H1 (cell line): ENCODE measurements at regions not wholly inside any gene's neighbourhood (a gene's known extent, or its start where the extent isn't known, plus 50 kb on each side); places are given as distances from the start of the nearest gene placed in this dataset.

Experiments
- CTCF ChIA-PET: fragments of 300-600 bp; sonication (Branson Sonifier 250); formaldehyde crosslinking; loops from one replicate; lab custom pipeline; 2021; ENCODE audit not compliant: partially characterized antibody; lab: Charles Lee
- POLR2A ChIA-PET: fragments of 300-600 bp; sonication (Branson Sonifier 250); formaldehyde crosslinking; loops from one replicate; lab custom pipeline; 2021; ENCODE audit warnings: inconsistent platforms; ENCODE audit not compliant: partially characterized antibody; lab: Charles Lee
- DNase-seq, 2 experiments: peaks; one replicate each; pipeline versions ENCODE4 v3.0.0 to v3.0.0-alpha.2; 2010 to 2022; ENCODE audit warnings: low spot score in 2 of 2, low read depth in 1 of 2, mixed read lengths in 1 of 2
- FAIRE-seq: peaks from 2 replicates; lab custom pipeline; 2011; peaks lifted over from hg19 to GRCh38; lab: Jason Lieb, UNC
- H2AFZ ChIP-seq: 2 replicates; pipeline ENCODE4 v1.8.1; 2012; ENCODE audit warnings: low read length, inconsistent platforms
- H2AK5ac ChIP-seq: 2 replicates; pipeline ENCODE4 v1.6.1; 2013; ENCODE audit warnings: low read depth, low read length
- H2BK120ac ChIP-seq: replicated peaks from 2 replicates; pipeline ENCODE3; 2013; ENCODE audit warnings: low read depth, low read length, inconsistent platforms
- H2BK12ac ChIP-seq: 2 replicates; pipeline ENCODE4 v1.6.1; 2013; ENCODE audit warnings: low read depth, low read length
- H2BK15ac ChIP-seq: 2 replicates; pipeline ENCODE4 v1.6.1; 2013; ENCODE audit warnings: low read length
- H2BK20ac ChIP-seq: 2 replicates; pipeline ENCODE4 v1.6.1; 2013; ENCODE audit warnings: low read length
- H2BK5ac ChIP-seq: 2 replicates; pipeline ENCODE4 v1.6.1; 2013; ENCODE audit warnings: low read depth, low read length
- H3K14ac ChIP-seq: 2 replicates; pipeline ENCODE4 v1.6.1; 2013; ENCODE audit warnings: inconsistent platforms; ENCODE audit not compliant: insufficient read length
- H3K18ac ChIP-seq: 2 replicates; pipeline ENCODE4 v1.6.1; 2013; ENCODE audit warnings: low read length; ENCODE audit errors: extremely low read depth
- H3K23ac ChIP-seq: 2 replicates; pipeline ENCODE4 v1.6.1; 2013; ENCODE audit warnings: inconsistent platforms; ENCODE audit not compliant: insufficient read length
- H3K23me2 ChIP-seq: 2 replicates; pipeline ENCODE4 v1.6.1; 2013; ENCODE audit warnings: low read depth, low read length
- H3K27ac ChIP-seq: 2 replicates; pipeline ENCODE4 v1.6.1; 2011; ENCODE audit warnings: low read depth, low read length, inconsistent platforms
- H3K27me3 ChIP-seq, 4 experiments: replicated peaks in 1 of 4; 1 replicate in 1 of 4; 2 replicates in 3 of 4; pipeline versions ENCODE4 v1.6.1 to v1.8.1; 2011 to 2013; ENCODE audit warnings: low read length in 3 of 4, mild to moderate bottlenecking in 3 of 4, inconsistent platforms in 2 of 4, mixed read lengths in 2 of 4, moderate library complexity in 1 of 4; ENCODE audit not compliant: control insufficient read depth in 3 of 4, insufficient read depth in 3 of 4; ENCODE audit errors: extremely low read depth in 1 of 4
- H3K36me3 ChIP-seq, 4 experiments: 2 replicates each; pipeline versions ENCODE4 v1.6.1 to v1.8.1; 2011 to 2013; ENCODE audit warnings: mild to moderate bottlenecking in 4 of 4, low read length in 3 of 4, moderate library complexity in 2 of 4, control low read depth in 1 of 4, inconsistent platforms in 1 of 4; ENCODE audit not compliant: insufficient read depth in 4 of 4, control insufficient read depth in 2 of 4
- H3K4ac ChIP-seq: replicated peaks from 2 replicates; pipeline ENCODE3; 2013; ENCODE audit warnings: low read length, low read depth, mixed read lengths, inconsistent platforms; ENCODE audit not compliant: insufficient read length
- H3K4me1 ChIP-seq, 4 experiments: replicated peaks in 1 of 4; 1 replicate in 1 of 4; 2 replicates in 3 of 4; pipeline versions ENCODE4 v1.6.1 to v1.8.1; 2011 to 2013; ENCODE audit warnings: low read length in 3 of 4, inconsistent platforms in 2 of 4, mixed read lengths in 1 of 4; ENCODE audit not compliant: insufficient read depth in 4 of 4, control insufficient read depth in 3 of 4
- H3K4me2 ChIP-seq, 2 experiments: 2 replicates each; pipeline versions ENCODE4 v1.6.1 to v1.8.1; 2011 to 2013; ENCODE audit warnings: low read depth in 2 of 2, low read length in 2 of 2, control low read depth in 1 of 2, inconsistent platforms in 1 of 2, mild to moderate bottlenecking in 1 of 2; ENCODE audit not compliant: insufficient read depth in 1 of 2
- H3K4me3 ChIP-seq, 4 experiments: fragments of 200-600, 300-600 bp in 1 of 4; sonication (generic), shearing (Covaris generic), sonication (Bioruptor Twin) in 1 of 4; 2 replicates each; pipeline versions ENCODE4 v1.5.1 to v1.8.1; 2011 to 2016; ENCODE audit warnings: low read length in 4 of 4, low read depth in 3 of 4, control low read depth in 2 of 4, inconsistent platforms in 2 of 4, mild to moderate bottlenecking in 2 of 4, mixed read lengths in 1 of 4, moderate library complexity in 1 of 4; ENCODE audit not compliant: insufficient read depth in 2 of 4; ENCODE audit errors: extremely low read depth in 1 of 4
- H3K56ac ChIP-seq: replicated peaks from 2 replicates; pipeline ENCODE3; 2013; ENCODE audit warnings: low read depth, mild to moderate bottlenecking, mixed read lengths, low read length, inconsistent platforms; ENCODE audit not compliant: insufficient read length
- H3K79me1 ChIP-seq: 2 replicates; pipeline ENCODE4 v1.6.1; 2013; ENCODE audit warnings: low read depth, low read length, control low read depth
- H3K79me2 ChIP-seq, 2 experiments: 2 replicates each; pipeline versions ENCODE4 v1.6.1 to v1.8.1; 2012 to 2013; ENCODE audit warnings: low read length in 2 of 2, mild to moderate bottlenecking in 2 of 2, inconsistent platforms in 1 of 2; ENCODE audit not compliant: insufficient read depth in 2 of 2, control insufficient read depth in 1 of 2
- H3K9ac ChIP-seq, 4 experiments: replicated peaks in 1 of 4; 1 replicate in 1 of 4; 2 replicates in 3 of 4; pipeline versions ENCODE4 v1.6.1 to v1.8.1; 2011 to 2013; ENCODE audit warnings: low read depth in 3 of 4, low read length in 3 of 4, control low read depth in 2 of 4, mild to moderate bottlenecking in 2 of 4, moderate library complexity in 2 of 4, inconsistent platforms in 1 of 4; ENCODE audit errors: extremely low read depth in 1 of 4
- H3K9me3 ChIP-seq, 2 experiments: 2 replicates each; pipeline versions ENCODE4 v1.6.1 to v1.8.1; 2012 to 2013; ENCODE audit warnings: mild to moderate bottlenecking in 2 of 2, moderate library complexity in 2 of 2, control low read depth in 1 of 2, inconsistent platforms in 1 of 2, low read depth in 1 of 2, low read length in 1 of 2, mixed read lengths in 1 of 2; ENCODE audit not compliant: insufficient read depth in 2 of 2
- H4K20me1 ChIP-seq, 2 experiments: replicated peaks in 1 of 2; 2 replicates each; pipeline versions ENCODE3 to v1.8.1; 2011 to 2013; ENCODE audit warnings: inconsistent platforms in 2 of 2, low read length in 2 of 2, mild to moderate bottlenecking in 1 of 2; ENCODE audit not compliant: insufficient read depth in 2 of 2, control insufficient read depth in 1 of 2
- H4K5ac ChIP-seq: 2 replicates; pipeline ENCODE4 v1.6.1; 2013; ENCODE audit warnings: low read length, low read depth, mixed read lengths, inconsistent platforms; ENCODE audit not compliant: insufficient read length
- H4K8ac ChIP-seq: 2 replicates; pipeline ENCODE4 v1.8.0; 2013; ENCODE audit warnings: mild to moderate bottlenecking, moderate library complexity, low read length, inconsistent platforms; ENCODE audit not compliant: insufficient read depth; ENCODE audit errors: extremely low read depth
- H4K91ac ChIP-seq: replicated peaks from 2 replicates; pipeline ENCODE3; 2013; ENCODE audit warnings: low read length, mixed read lengths, inconsistent platforms; ENCODE audit not compliant: insufficient read length
- EP300 ChIP-seq, 2 experiments: IDR thresholded peaks; 1 replicate in 1 of 2; 2 replicates in 1 of 2; pipeline ENCODE4 v1.6.1; 2011 to 2012; ENCODE audit warnings: low read depth in 2 of 2, low read length in 2 of 2, mild to moderate bottlenecking in 2 of 2, borderline replicate concordance in 1 of 2, inconsistent platforms in 1 of 2, moderate library complexity in 1 of 2
- PHF8 ChIP-seq: fragments of 200-600 bp; sonication (generic); conservative IDR thresholded peaks from 2 replicates; pipeline ENCODE4 v1.7.1; 2012; ENCODE audit warnings: low read depth, mild to moderate bottlenecking, inconsistent platforms, low read length, moderate library complexity
- SUZ12 ChIP-seq: fragments of 200-600 bp; sonication (generic); IDR thresholded peaks from 2 replicates; pipeline ENCODE4 v1.6.1; 2012; ENCODE audit warnings: mild to moderate bottlenecking, inconsistent platforms, low read length, moderate library complexity, mixed read lengths
- TAF7 ChIP-seq: optimal IDR thresholded peaks from 2 replicates; pipeline ENCODE3; 2011; ENCODE audit warnings: low read depth, mild to moderate bottlenecking, inconsistent platforms, low read length, moderate library complexity, borderline replicate concordance
- WGBS, 2 experiments: shearing (Covaris generic) in 1 of 2; methylation state at CpG; one replicate each; pipeline versions ENCODE4 v1.1.6 to v1.1.7; 2013 to 2015; ENCODE audit warnings: low lambda C conversion rate in 2 of 2, mixed read lengths in 2 of 2, inconsistent platforms in 1 of 2, low coverage in 1 of 2, missing lambda C conversion rate in 1 of 2; ENCODE audit not compliant: insufficient replicate concordance in 2 of 2, insufficient coverage in 1 of 2, insufficient read length in 1 of 2; ENCODE audit errors: extremely low coverage in 1 of 2, missing lambda C conversion rate in 1 of 2; 5-methylcytosine and 5-hydroxymethylcytosine counted together

- Histone ChIP-seq H3K9me3 (no peaks in the 10 kb centered on the region), H2AFZ (no peak overlapping the region), H2BK12ac (no peak overlapping the region), H2BK20ac (no peak overlapping the region)
- TF ChIP-seq EP300 (IDR thresholded peaks at IDR 0.05; ENCODE audit: borderline replicate concordance in 1 of 2, low read depth in 2 of 2, low read length in 2 of 2): no peak
- TF ChIP-seq SUZ12: no peak
- no peak for TF ChIP-seq PHF8
- no peak for TF ChIP-seq TAF7
- TF ChIP-seq, all 59 proteins: peak for 0
- no peak overlapping the region for H2BK120ac ChIP-seq
- H4K5ac ChIP-seq: no peak overlapping the region
- H3K18ac ChIP-seq: no peak overlapping the region
- H2AK5ac ChIP-seq: no peak overlapping the region
- no peak for DNase-seq
- H3K27me3 ChIP-seq: no peaks in the 10 kb centered on the region; a peak in 1 of 7 replicates
- no peak overlapping the region for H4K91ac ChIP-seq
- no peak overlapping the region for H3K4ac ChIP-seq
- H3K56ac ChIP-seq: no peak overlapping the region
- H3K4me2 ChIP-seq: no peak overlapping the region
- H3K4me1 ChIP-seq: peaks cover 0 to 5% (median 0%) of the 10 kb centered on the region in 4 experiments; a peak in 2 of 7 replicates
- H2BK15ac ChIP-seq: no peak overlapping the region
- 87% methylated on average over 2 of the region's 2 CpGs; no CpG with 5 or more reads in 1 of the 2 experiments for WGBS, 2 experiments
- FAIRE-seq: no peak
- no peak overlapping the region for H3K4me3 ChIP-seq
- ChIA-PET POLR2A (no interaction called here), CTCF (interaction anchor here (1.1 to 1.3 kb wide), 2 partner anchors 44 to 60 kb away, joined by 3 to 5 read pairs; partner anchors contain the start of gene DAB2)
- H3K36me3 ChIP-seq: no peaks in the 10 kb centered on the region
- no peak overlapping the region for H3K14ac ChIP-seq
- H4K8ac ChIP-seq: no peak overlapping the region
- H2BK5ac ChIP-seq: no peak overlapping the region
- H3K79me2 ChIP-seq: no peaks in the 10 kb centered on the region
- no peaks in the 10 kb centered on the region for H3K79me1 ChIP-seq
- no peaks in the 10 kb centered on the region for H3K23me2 ChIP-seq
- no peak overlapping the region for H3K9ac ChIP-seq
- no peak overlapping the region for H3K27ac ChIP-seq
- no peaks in the 10 kb centered on the region for H4K20me1 ChIP-seq
- no peak overlapping the region for H3K23ac ChIP-seq
Measured at GRCh38 chr5:39485079-39485478, 60.3 kb upstream of the DAB2 start.
